ENCODE measurements at regions not wholly inside any gene's neighbourhood (a gene's known extent, or its start where the extent isn't known, plus 50 kb on each side); places are given as distances from the start of the nearest gene placed in this dataset.

GRCh38 chr12:46898152-46898931, 72.5 kb upstream of the SLC38A4 start:
- Histone ChIP-seq H3K27ac (no peak overlapping the region), H3K27me3 (no peaks in the 10 kb centered on the region), H3K9me3 (no peaks in the 10 kb centered on the region), H3K4me3 (no peak overlapping the region), H3K36me3 (no peaks in the 10 kb centered on the region), H3K4me1 (no peaks in the 10 kb centered on the region)
- no peak for DNase-seq
- intact Hi-C loops (cut with DNase I; ENCODE audit: low total_unique reads): no loop called here
- WGBS, 5 donors: 61 to 86% (median 82%) methylated on average over 2 of the region's 2 CpGs
- TF ChIP-seq POLR2A (IDR thresholded peaks at IDR 0.05) (no peak), POLR2AphosphoS5 (IDR thresholded peaks at IDR 0.05) (no peak), CTCF (IDR thresholded peaks at IDR 0.05) (no peak), EP300 (IDR thresholded peaks at IDR 0.05) (no peak)

- H3K4me1 ChIP-seq: no peaks in the 10 kb centered on the region
- H3K9me3 ChIP-seq: no peaks in the 10 kb centered on the region
- no peak for DNase-seq
- no peak overlapping the region for H3K27ac ChIP-seq
- no peaks in the 10 kb centered on the region for H3K36me3 ChIP-seq
- no peak for TF ChIP-seq EP300 (IDR thresholded peaks at IDR 0.05)
- no peak for TF ChIP-seq POLR2A (IDR thresholded peaks at IDR 0.05)
- no peak for TF ChIP-seq CTCF (IDR thresholded peaks at IDR 0.05)
- TF ChIP-seq POLR2AphosphoS5 (IDR thresholded peaks at IDR 0.05): no peak
- no peaks in the 10 kb centered on the region for H3K27me3 ChIP-seq
- intact Hi-C loops (cut with DNase I; ENCODE audit: low total_unique reads): no loop called here
- no peak overlapping the region for H3K4me3 ChIP-seq
- WGBS, 5 donors: 41 to 93% (median 86%) methylated on average over 1 of the region's 1 CpG
These were observed 73.2 kb upstream of the SLC38A4 start for GRCh38 chr12:46898989-46899388.

- intact Hi-C loops (cut with DNase I; ENCODE audit: low total_unique reads): no loop called here
- Histone ChIP-seq H3K27me3 (no peaks in the 10 kb centered on the region), H3K36me3 (no peaks in the 10 kb centered on the region), H3K4me3 (no peak overlapping the region), H3K9me3 (no peaks in the 10 kb centered on the region), H3K4me1 (no peaks in the 10 kb centered on the region), H3K27ac (no peak overlapping the region)
- TF ChIP-seq EP300 (IDR thresholded peaks at IDR 0.05) (no peak), POLR2A (IDR thresholded peaks at IDR 0.05) (no peak), CTCF (IDR thresholded peaks at IDR 0.05) (no peak), POLR2AphosphoS5 (IDR thresholded peaks at IDR 0.05) (no peak)
- no peak for DNase-seq
- WGBS, 5 donors: 78 to 85% (median 82%) methylated on average over 3 of the region's 3 CpGs
These were observed 75.1 kb upstream of the SLC38A4 start for GRCh38 chr12:46900734-46901463.

GRCh38 chr12:46901464-46902205, 75.8 kb upstream of the SLC38A4 start:
- no peak overlapping the region for H3K27ac ChIP-seq
- no peak for DNase-seq
- intact Hi-C loops (cut with DNase I; ENCODE audit: low total_unique reads): no loop called here

More at GRCh38 chr12:46901464-46902205, 75.8 kb upstream of the SLC38A4 start:
- Histone ChIP-seq H3K4me3 (no peak overlapping the region), H3K4me1 (no peaks in the 10 kb centered on the region), H3K27me3 (no peaks in the 10 kb centered on the region), H3K9me3 (no peaks in the 10 kb centered on the region), H3K36me3 (no peaks in the 10 kb centered on the region)
- TF ChIP-seq POLR2A (IDR thresholded peaks at IDR 0.05): no peak
- TF ChIP-seq EP300 (IDR thresholded peaks at IDR 0.05): no peak
- no peak for TF ChIP-seq POLR2AphosphoS5 (IDR thresholded peaks at IDR 0.05)
- TF ChIP-seq CTCF (IDR thresholded peaks at IDR 0.05): no peak
- 32 to 83% (median 62%) methylated on average over 3 of the region's 3 CpGs for WGBS, 5 donors

Measured in stomach (tissue), 8 donors.